ENCODE measurements at regions not wholly inside any gene's neighbourhood (a gene's known extent, or its start where the extent isn't known, plus 50 kb on each side); places are given as distances from the start of the nearest gene placed in this dataset.

DNA sequence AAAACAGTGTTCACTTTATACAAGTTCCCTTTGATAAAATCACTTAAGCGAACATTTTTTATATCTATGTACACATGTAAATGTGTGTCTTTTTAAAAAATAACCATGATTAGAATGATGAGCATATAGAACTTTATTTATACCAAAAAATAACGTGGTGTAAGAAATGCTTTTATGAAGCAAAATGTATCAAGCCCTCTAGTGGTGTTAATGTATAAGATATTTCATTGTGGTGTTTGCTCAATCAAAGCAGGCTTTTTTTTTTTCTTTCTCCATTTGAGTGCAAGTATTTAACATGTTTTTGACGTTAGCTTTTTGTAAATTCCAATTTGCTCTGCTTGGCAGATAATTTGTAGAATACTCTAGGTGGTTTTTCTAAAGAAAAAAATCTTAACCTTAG lies 2092.4 kb upstream of the TENM3 start:
- DNase-seq (ENCODE audit: low spot score), result peak; percentile 45
- H3K4me3 ChIP-seq (ENCODE audit: low read depth, low read length, poor library complexity, severe bottlenecking), result no peak overlapping the region
- TF ChIP-seq EZH2 (IDR thresholded peaks at IDR 0.05; ENCODE audit: borderline replicate concordance, low read depth, low read length, poor library complexity, severe bottlenecking), result no peak
- TF ChIP-seq, protein P1, sequence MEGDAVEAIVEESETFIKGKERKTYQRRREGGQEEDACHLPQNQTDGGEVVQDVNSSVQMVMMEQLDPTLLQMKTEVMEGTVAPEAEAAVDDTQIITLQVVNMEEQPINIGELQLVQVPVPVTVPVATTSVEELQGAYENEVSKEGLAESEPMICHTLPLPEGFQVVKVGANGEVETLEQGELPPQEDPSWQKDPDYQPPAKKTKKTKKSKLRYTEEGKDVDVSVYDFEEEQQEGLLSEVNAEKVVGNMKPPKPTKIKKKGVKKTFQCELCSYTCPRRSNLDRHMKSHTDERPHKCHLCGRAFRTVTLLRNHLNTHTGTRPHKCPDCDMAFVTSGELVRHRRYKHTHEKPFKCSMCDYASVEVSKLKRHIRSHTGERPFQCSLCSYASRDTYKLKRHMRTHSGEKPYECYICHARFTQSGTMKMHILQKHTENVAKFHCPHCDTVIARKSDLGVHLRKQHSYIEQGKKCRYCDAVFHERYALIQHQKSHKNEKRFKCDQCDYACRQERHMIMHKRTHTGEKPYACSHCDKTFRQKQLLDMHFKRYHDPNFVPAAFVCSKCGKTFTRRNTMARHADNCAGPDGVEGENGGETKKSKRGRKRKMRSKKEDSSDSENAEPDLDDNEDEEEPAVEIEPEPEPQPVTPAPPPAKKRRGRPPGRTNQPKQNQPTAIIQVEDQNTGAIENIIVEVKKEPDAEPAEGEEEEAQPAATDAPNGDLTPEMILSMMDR (conservative IDR thresholded peaks at IDR 0.05; ENCODE audit: low read depth, low read length), result peak; percentile 71
- intact Hi-C loops (cut with micrococcal nuclease; ENCODE audit: unreplicated experiment), result loop anchor here (10.0 kb wide), 1 partner anchor 286 kb away; no protein-coding TSS in a partner anchor
- no peak overlapping the region for H3K27ac ChIP-seq (ENCODE audit: low read depth, low read length, poor library complexity, severe bottlenecking)
- POLR2A ChIA-PET (ENCODE audit: low non-redundant PET), result no interaction called here
- CTCF ChIA-PET, result interaction anchor here (0.6 to 0.9 kb wide), 2 partner anchors 284 to 1419 kb away, joined by 3 to 6 read pairs; no protein-coding TSS in a partner anchor
- no peaks in the 10 kb centered on the region for H3K9me3 ChIP-seq (ENCODE audit: low read depth, low read length, poor library complexity, severe bottlenecking)
- peaks cover 9% of the 10 kb centered on the region for H3K4me1 ChIP-seq (ENCODE audit: insufficient read depth, low read length, poor library complexity, severe bottlenecking)
- no TSS peak for BruUV-seq (replicated peaks)
- no peaks in the 10 kb centered on the region for H3K36me3 ChIP-seq (ENCODE audit: insufficient read depth, low read length, poor library complexity, severe bottlenecking)
- H3K27me3 ChIP-seq (replicated peaks; ENCODE audit: insufficient read depth, low read depth, low read length, poor library complexity), result no peaks in the 10 kb centered on the region

DNA sequence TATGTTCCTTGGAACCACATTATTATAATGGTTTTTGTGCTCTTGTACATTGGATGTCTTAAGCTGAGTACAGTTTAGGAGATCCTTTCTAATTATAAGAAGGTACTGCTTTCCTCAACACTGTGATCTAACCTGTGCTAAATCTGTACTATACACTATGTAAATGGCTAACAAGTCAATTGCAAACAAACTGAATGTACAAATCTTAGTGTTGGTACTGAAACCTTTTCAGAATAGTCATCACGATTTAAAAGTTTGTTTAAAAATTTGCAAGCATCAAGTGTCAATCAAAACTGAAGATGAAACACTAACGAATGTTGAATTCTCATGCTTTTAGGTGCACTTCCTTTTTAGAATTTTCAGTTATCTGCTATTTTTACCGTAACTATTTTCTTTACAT lies 2090.4 kb upstream of the TENM3 start:
- Histone ChIP-seq H3K9me3 (ENCODE audit: low read depth, low read length, poor library complexity, severe bottlenecking) (no peaks in the 10 kb centered on the region), H3K27ac (ENCODE audit: low read depth, low read length, poor library complexity, severe bottlenecking) (no peak overlapping the region), H3K4me1 (ENCODE audit: insufficient read depth, low read length, poor library complexity, severe bottlenecking) (peaks cover 9% of the 10 kb centered on the region), H3K36me3 (ENCODE audit: insufficient read depth, low read length, poor library complexity, severe bottlenecking) (no peaks in the 10 kb centered on the region), H3K4me3 (ENCODE audit: low read depth, low read length, poor library complexity, severe bottlenecking) (no peak overlapping the region), H3K27me3 (replicated peaks; ENCODE audit: insufficient read depth, low read depth, low read length, poor library complexity) (no peaks in the 10 kb centered on the region)
- no TSS peak for BruUV-seq (replicated peaks)
- POLR2A ChIA-PET (ENCODE audit: low non-redundant PET), result interaction anchor here (0.9 kb wide), 1 partner anchor 250 kb away, joined by 7 read pairs; no protein-coding TSS in a partner anchor
- CTCF ChIA-PET, result no interaction called here
- intact Hi-C loops (cut with micrococcal nuclease; ENCODE audit: unreplicated experiment), result loop anchor here (10.0 kb wide), 1 partner anchor 288 kb away; no protein-coding TSS in a partner anchor
- DNase-seq (ENCODE audit: low spot score), result no peak
- TF ChIP-seq, protein P1 (conservative IDR thresholded peaks at IDR 0.05; ENCODE audit: low read depth, low read length), result no peak
- no peak for TF ChIP-seq EZH2 (IDR thresholded peaks at IDR 0.05; ENCODE audit: borderline replicate concordance, low read depth, low read length, poor library complexity, severe bottlenecking)

DNA sequence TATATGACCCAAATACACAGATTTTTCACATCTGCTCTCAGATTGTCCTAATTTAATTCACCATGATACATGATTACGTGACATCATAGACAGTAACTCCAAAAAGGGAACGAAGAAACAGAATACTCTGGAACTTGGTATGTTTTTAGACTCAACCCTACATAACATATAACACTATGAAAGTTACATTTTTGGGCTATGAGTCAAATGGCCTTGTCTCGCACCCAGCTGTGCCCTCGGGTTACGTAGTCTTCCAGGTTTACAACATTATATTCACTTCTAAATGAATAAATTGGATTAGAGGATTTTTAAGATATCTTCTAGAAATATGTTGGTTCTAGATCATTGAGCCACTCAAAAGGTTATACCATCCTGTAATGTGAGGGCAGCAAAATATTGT lies 2089.6 kb upstream of the TENM3 start:
- intact Hi-C loops (cut with micrococcal nuclease; ENCODE audit: unreplicated experiment), result loop anchor here (10.0 kb wide), 1 partner anchor 289 kb away; no protein-coding TSS in a partner anchor
- TF ChIP-seq, protein P1 (conservative IDR thresholded peaks at IDR 0.05; ENCODE audit: low read depth, low read length), result no peak
- TF ChIP-seq EZH2 (IDR thresholded peaks at IDR 0.05; ENCODE audit: borderline replicate concordance, low read depth, low read length, poor library complexity, severe bottlenecking), result no peak
- Histone ChIP-seq H3K9me3 (ENCODE audit: low read depth, low read length, poor library complexity, severe bottlenecking) (no peaks in the 10 kb centered on the region), H3K27ac (ENCODE audit: low read depth, low read length, poor library complexity, severe bottlenecking) (no peak overlapping the region), H3K36me3 (ENCODE audit: insufficient read depth, low read length, poor library complexity, severe bottlenecking) (no peaks in the 10 kb centered on the region), H3K4me1 (ENCODE audit: insufficient read depth, low read length, poor library complexity, severe bottlenecking) (peaks cover 9% of the 10 kb centered on the region), H3K27me3 (replicated peaks; ENCODE audit: insufficient read depth, low read depth, low read length, poor library complexity) (no peaks in the 10 kb centered on the region), H3K4me3 (ENCODE audit: low read depth, low read length, poor library complexity, severe bottlenecking) (no peak overlapping the region)
- DNase-seq (ENCODE audit: low spot score), result peak; percentile 31
- no TSS peak for BruUV-seq (replicated peaks)
- ChIA-PET CTCF (no interaction called here), POLR2A (ENCODE audit: low non-redundant PET) (no interaction called here)
